ENCODE measurements at regions not wholly inside any gene's neighbourhood (a gene's known extent, or its start where the extent isn't known, plus 50 kb on each side); places are given as distances from the start of the nearest gene placed in this dataset.
A peak's percentile ranks its signal among the peaks of the same experiment; 100 is the strongest.

- Mint-ChIP-seq H3K4me3 (ENCODE audit: unreplicated experiment) (no peak overlapping the region), H3K27ac (ENCODE audit: low read depth, unreplicated experiment) (no peak overlapping the region), H3K9me3 (ENCODE audit: unreplicated experiment) (no peaks in the 10 kb centered on the region), H3K36me3 (ENCODE audit: insufficient read depth, unreplicated experiment) (no peaks in the 10 kb centered on the region), H3K4me1 (ENCODE audit: insufficient read depth, unreplicated experiment) (no peaks in the 10 kb centered on the region), H3K27me3 (ENCODE audit: insufficient read depth, unreplicated experiment) (peaks cover 75% of the 10 kb centered on the region)
- DNase-seq (ENCODE audit: unreplicated experiment) = peak; percentile 21
- no peak for TF ChIP-seq CTCF (IDR thresholded peaks at IDR 0.05; ENCODE audit: unreplicated experiment)
- POLR2A ChIA-PET = no interaction called here
- BruUV-seq (replicated peaks) = no TSS peak
- intact Hi-C loops (cut with micrococcal nuclease) = loop anchor here (1.0 kb wide), 1 partner anchor 85 kb away; no protein-coding TSS in a partner anchor
- CTCF ChIA-PET = no interaction called here
Measured at GRCh38 chr6:18680842-18681241, 293.7 kb downstream of the RNF144B start.

GRCh38 chr6:18681832-18682503 is 294.8 kb downstream of the RNF144B start:
- H3K36me3 Mint-ChIP-seq (ENCODE audit: insufficient read depth, unreplicated experiment) = no peaks in the 10 kb centered on the region
- intact Hi-C loops (cut with micrococcal nuclease) = loop anchor here (1.0 kb wide), 1 partner anchor 86 kb away; no protein-coding TSS in a partner anchor
- POLR2A ChIA-PET = interaction anchor here (0.6 kb wide), 2 partner anchors 15 to 224 kb away, joined by 3 read pairs; no protein-coding TSS in a partner anchor
- H3K4me3 Mint-ChIP-seq (ENCODE audit: unreplicated experiment) = no peak overlapping the region
- no peak for TF ChIP-seq CTCF (IDR thresholded peaks at IDR 0.05; ENCODE audit: unreplicated experiment)
- no peak overlapping the region for H3K27ac Mint-ChIP-seq (ENCODE audit: low read depth, unreplicated experiment)
- no peaks in the 10 kb centered on the region for H3K9me3 Mint-ChIP-seq (ENCODE audit: unreplicated experiment)
- H3K4me1 Mint-ChIP-seq (ENCODE audit: insufficient read depth, unreplicated experiment) = no peaks in the 10 kb centered on the region
- peaks cover 86% of the 10 kb centered on the region for H3K27me3 Mint-ChIP-seq (ENCODE audit: insufficient read depth, unreplicated experiment)
- CTCF ChIA-PET = no interaction called here
- DNase-seq (ENCODE audit: unreplicated experiment) = no peak
- BruUV-seq (replicated peaks) = no TSS peak

- intact Hi-C loops (cut with micrococcal nuclease) = no loop called here
- ChIA-PET CTCF (interaction anchor here (1.6 kb wide), 1 partner anchor 88 kb away, joined by 5 read pairs; no protein-coding TSS in a partner anchor), POLR2A (interaction anchor here (0.6 kb wide), 1 partner anchor 710 kb away, joined by 3 read pairs; no protein-coding TSS in a partner anchor)
- H3K4me3 Mint-ChIP-seq (ENCODE audit: unreplicated experiment) = no peak overlapping the region
- no TSS peak for BruUV-seq (replicated peaks)
- no peak for DNase-seq (ENCODE audit: unreplicated experiment)
- H3K4me1 Mint-ChIP-seq (ENCODE audit: insufficient read depth, unreplicated experiment) = no peaks in the 10 kb centered on the region
- no peaks in the 10 kb centered on the region for H3K9me3 Mint-ChIP-seq (ENCODE audit: unreplicated experiment)
- no peaks in the 10 kb centered on the region for H3K36me3 Mint-ChIP-seq (ENCODE audit: insufficient read depth, unreplicated experiment)
- H3K27ac Mint-ChIP-seq (ENCODE audit: low read depth, unreplicated experiment) = no peak overlapping the region
- TF ChIP-seq CTCF (IDR thresholded peaks at IDR 0.05; ENCODE audit: unreplicated experiment) = no peak
- H3K27me3 Mint-ChIP-seq (ENCODE audit: insufficient read depth, unreplicated experiment) = peaks cover 85% of the 10 kb centered on the region
Measured at GRCh38 chr6:18684343-18684742, 297.2 kb downstream of the RNF144B start.

- no peak for TF ChIP-seq CTCF (IDR thresholded peaks at IDR 0.05; ENCODE audit: unreplicated experiment)
- Mint-ChIP-seq H3K9me3 (ENCODE audit: unreplicated experiment) (no peaks in the 10 kb centered on the region), H3K4me1 (ENCODE audit: insufficient read depth, unreplicated experiment) (no peaks in the 10 kb centered on the region), H3K36me3 (ENCODE audit: insufficient read depth, unreplicated experiment) (no peaks in the 10 kb centered on the region), H3K27me3 (ENCODE audit: insufficient read depth, unreplicated experiment) (peaks cover 59% of the 10 kb centered on the region), H3K4me3 (ENCODE audit: unreplicated experiment) (no peak overlapping the region), H3K27ac (ENCODE audit: low read depth, unreplicated experiment) (no peak overlapping the region)
- no TSS peak for BruUV-seq (replicated peaks)
- ChIA-PET CTCF (no interaction called here), POLR2A (no interaction called here)
- DNase-seq (ENCODE audit: unreplicated experiment) = no peak
- intact Hi-C loops (cut with micrococcal nuclease) = no loop called here
Measured at GRCh38 chr6:18692929-18693685, 306.0 kb downstream of the RNF144B start.

Data from MCF 10A (cell line).